SK-N-SH treated with all-trans-retinoic acid at 6 μM for 48 hours (cell line): ENCODE measurements at regions not wholly inside any gene's neighbourhood (a gene's known extent, or its start where the extent isn't known, plus 50 kb on each side); places are given as distances from the start of the nearest gene placed in this dataset.

ENCODE experiments used
- ATAC-seq: fragments of 200-7000 bp; cut with Tn5 transposase; 3 replicates; pipeline ENCODE4 v1.9.1; 2020; ENCODE audit warnings: mild to moderate bottlenecking, moderate library complexity
- ARNTL ChIP-seq: fragments of 450-650 bp; formaldehyde crosslinking; IDR thresholded peaks from 2 replicates; pipeline ENCODE4 v1.5.0; 2020; ENCODE audit warnings: low read depth, mild to moderate bottlenecking, moderate library complexity, borderline replicate concordance
- BACH2 ChIP-seq: fragments of 250-450 bp; sonication (Bioruptor Pico); IDR thresholded peaks from 2 replicates; pipeline ENCODE4 v1.9.0; 2021; ENCODE audit warnings: mild to moderate bottlenecking, borderline replicate concordance
- CSDC2 ChIP-seq: fragments of 250-450 bp; sonication (Bioruptor Pico); IDR thresholded peaks from 2 replicates; pipeline ENCODE4 v1.5.0; 2020; ENCODE audit warnings: mild to moderate bottlenecking, moderate library complexity
- ESRRG ChIP-seq: fragments of 250-450 bp; sonication (Bioruptor Pico); IDR thresholded peaks from 2 replicates; pipeline ENCODE4 v1.6.1; 2021; ENCODE audit warnings: mild to moderate bottlenecking
- GLIS3 ChIP-seq: fragments of 250-450 bp; sonication (Bioruptor Pico); IDR thresholded peaks from 2 replicates; pipeline ENCODE4 v1.5.0; 2020; ENCODE audit warnings: mild to moderate bottlenecking, moderate library complexity
- OSR1 ChIP-seq: fragments of 250-450 bp; sonication (Bioruptor Pico); IDR thresholded peaks from 2 replicates; pipeline ENCODE4 v1.8.0; 2022; ENCODE audit warnings: moderate library complexity, mild to moderate bottlenecking, inconsistent platforms
- PPARA ChIP-seq: fragments of 250-450 bp; sonication (Bioruptor Pico); IDR thresholded peaks from 2 replicates; pipeline ENCODE4 v1.5.0; 2020; ENCODE audit warnings: mild to moderate bottlenecking, borderline replicate concordance
- RARB ChIP-seq: fragments of 250-450 bp; sonication (Bioruptor Pico); IDR thresholded peaks from 2 replicates; pipeline ENCODE4 v1.8.0; 2021; ENCODE audit warnings: mild to moderate bottlenecking, moderate library complexity
- SNAI2 ChIP-seq: fragments of 250-450 bp; sonication (Bioruptor Pico); IDR thresholded peaks from 2 replicates; pipeline ENCODE4 v1.5.0; 2020; ENCODE audit warnings: mild to moderate bottlenecking, moderate library complexity
- TCF4 ChIP-seq: fragments of 250-450 bp; sonication (Bioruptor Pico); IDR thresholded peaks from 2 replicates; pipeline ENCODE4 v1.8.0; 2021; ENCODE audit warnings: mild to moderate bottlenecking, moderate library complexity, borderline replicate concordance
- TOX ChIP-seq: fragments of 250-450 bp; sonication (Bioruptor Pico); IDR thresholded peaks from 2 replicates; pipeline ENCODE4 v1.8.0; 2021; ENCODE audit warnings: mild to moderate bottlenecking, moderate library complexity, borderline replicate concordance
- ZC3H10 ChIP-seq: fragments of 250-450 bp; sonication (Bioruptor Pico); IDR thresholded peaks from 2 replicates; pipeline ENCODE4 v1.5.1; 2021; ENCODE audit warnings: mild to moderate bottlenecking, moderate library complexity
- ZFP3 ChIP-seq: fragments of 250-450 bp; sonication (Bioruptor Pico); IDR thresholded peaks from 2 replicates; pipeline ENCODE4 v1.5.0; 2020; ENCODE audit warnings: mild to moderate bottlenecking, moderate library complexity
- ZFP30 ChIP-seq: fragments of 450-650 bp; formaldehyde crosslinking; IDR thresholded peaks from 2 replicates; pipeline ENCODE4 v1.5.0; 2022; ENCODE audit warnings: mild to moderate bottlenecking, moderate library complexity
- ZNF565 ChIP-seq: fragments of 450-650 bp; formaldehyde crosslinking; conservative IDR thresholded peaks from 2 replicates; pipeline ENCODE4 v1.5.0; 2020; ENCODE audit warnings: low read depth, mild to moderate bottlenecking, moderate library complexity
- ZNF70 ChIP-seq: fragments of 450-650 bp; formaldehyde crosslinking; IDR thresholded peaks from 2 replicates; pipeline ENCODE4 v1.5.0; 2020; ENCODE audit warnings: mild to moderate bottlenecking, moderate library complexity
- ZNF8 ChIP-seq: fragments of 450-650 bp; formaldehyde crosslinking; IDR thresholded peaks from 2 replicates; pipeline ENCODE4 v1.5.0; 2020; ENCODE audit warnings: mild to moderate bottlenecking, moderate library complexity
- TF ChIP-seq, protein P1 (sequence below): fragments of 250-450 bp; sonication (Bioruptor Pico); IDR thresholded peaks from 2 replicates; pipeline ENCODE4 v1.8.0; 2021; ENCODE audit warnings: low read depth, mild to moderate bottlenecking, moderate library complexity, borderline replicate concordance
- TF ChIP-seq, protein P2 (sequence below): fragments of 250-450 bp; sonication (Bioruptor Pico); IDR thresholded peaks from 2 replicates; pipeline ENCODE4 v1.5.1; 2020; ENCODE audit warnings: low read depth, mild to moderate bottlenecking, moderate library complexity
- TF ChIP-seq, protein P3 (sequence below): fragments of 250-450 bp; sonication (Bioruptor Pico); IDR thresholded peaks from 2 replicates; pipeline ENCODE4 v1.5.0; 2020; ENCODE audit warnings: mild to moderate bottlenecking, moderate library complexity
- TF ChIP-seq, protein P4 (sequence below): fragments of 250-450 bp; sonication (Bioruptor Pico); IDR thresholded peaks from 2 replicates; pipeline ENCODE4 v1.5.1; 2021; ENCODE audit warnings: mild to moderate bottlenecking, moderate library complexity
- TF ChIP-seq, protein P5 (sequence below): fragments of 250-450 bp; sonication (Bioruptor Pico); IDR thresholded peaks from 2 replicates; pipeline ENCODE4 v1.8.0; 2020; ENCODE audit warnings: mild to moderate bottlenecking, moderate library complexity, borderline replicate concordance

DNA sequence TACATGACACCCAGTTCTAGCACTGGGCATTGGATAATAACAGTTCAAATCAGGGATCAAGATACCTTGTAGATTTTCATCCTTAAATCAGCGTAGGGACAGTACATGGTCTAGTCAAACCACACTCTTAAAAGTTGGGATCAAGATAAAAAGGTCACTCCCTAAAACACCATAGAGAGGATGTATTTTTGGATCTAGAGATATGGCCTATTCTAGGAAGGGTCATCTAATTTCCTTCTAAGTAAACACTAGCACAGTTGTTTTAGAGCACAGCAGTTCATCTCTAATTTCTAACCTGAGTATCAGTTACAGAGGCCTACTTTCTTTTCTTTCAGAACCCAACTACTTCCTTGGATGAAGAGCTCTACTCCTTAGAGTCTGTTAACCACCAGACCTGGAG lies 166.4 kb upstream of the GRIN3A start:
- TF ChIP-seq, protein P1, sequence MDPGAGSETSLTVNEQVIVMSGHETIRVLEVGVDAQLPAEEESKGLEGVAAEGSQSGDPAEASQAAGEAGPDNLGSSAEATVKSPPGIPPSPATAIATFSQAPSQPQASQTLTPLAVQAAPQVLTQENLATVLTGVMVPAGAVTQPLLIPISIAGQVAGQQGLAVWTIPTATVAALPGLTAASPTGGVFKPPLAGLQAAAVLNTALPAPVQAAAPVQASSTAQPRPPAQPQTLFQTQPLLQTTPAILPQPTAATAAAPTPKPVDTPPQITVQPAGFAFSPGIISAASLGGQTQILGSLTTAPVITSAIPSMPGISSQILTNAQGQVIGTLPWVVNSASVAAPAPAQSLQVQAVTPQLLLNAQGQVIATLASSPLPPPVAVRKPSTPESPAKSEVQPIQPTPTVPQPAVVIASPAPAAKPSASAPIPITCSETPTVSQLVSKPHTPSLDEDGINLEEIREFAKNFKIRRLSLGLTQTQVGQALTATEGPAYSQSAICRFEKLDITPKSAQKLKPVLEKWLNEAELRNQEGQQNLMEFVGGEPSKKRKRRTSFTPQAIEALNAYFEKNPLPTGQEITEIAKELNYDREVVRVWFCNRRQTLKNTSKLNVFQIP = no peak
- TF ChIP-seq OSR1 (CRISPR knock-in tag) (no peak), ARNTL (CRISPR knock-in tag) (no peak), RARB (CRISPR knock-in tag) (no peak), TOX (no peak), ESRRG (CRISPR knock-in tag) (no peak), GLIS3 (CRISPR knock-in tag) (no peak), PPARA (CRISPR knock-in tag) (no peak), ZFP3 (CRISPR knock-in tag) (no peak), TCF4 (no peak), BACH2 (CRISPR knock-in tag) (no peak), CSDC2 (CRISPR knock-in tag) (no peak), ZNF8 (CRISPR knock-in tag) (no peak), ZNF565 (CRISPR knock-in tag) (no peak), ZC3H10 (no peak)
- TF ChIP-seq, protein P2, sequence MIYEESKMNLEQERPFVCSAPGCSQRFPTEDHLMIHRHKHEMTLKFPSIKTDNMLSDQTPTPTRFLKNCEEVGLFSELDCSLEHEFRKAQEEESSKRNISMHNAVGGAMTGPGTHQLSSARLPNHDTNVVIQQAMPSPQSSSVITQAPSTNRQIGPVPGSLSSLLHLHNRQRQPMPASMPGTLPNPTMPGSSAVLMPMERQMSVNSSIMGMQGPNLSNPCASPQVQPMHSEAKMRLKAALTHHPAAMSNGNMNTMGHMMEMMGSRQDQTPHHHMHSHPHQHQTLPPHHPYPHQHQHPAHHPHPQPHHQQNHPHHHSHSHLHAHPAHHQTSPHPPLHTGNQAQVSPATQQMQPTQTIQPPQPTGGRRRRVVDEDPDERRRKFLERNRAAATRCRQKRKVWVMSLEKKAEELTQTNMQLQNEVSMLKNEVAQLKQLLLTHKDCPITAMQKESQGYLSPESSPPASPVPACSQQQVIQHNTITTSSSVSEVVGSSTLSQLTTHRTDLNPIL = no peak
- TF ChIP-seq, protein P3, sequence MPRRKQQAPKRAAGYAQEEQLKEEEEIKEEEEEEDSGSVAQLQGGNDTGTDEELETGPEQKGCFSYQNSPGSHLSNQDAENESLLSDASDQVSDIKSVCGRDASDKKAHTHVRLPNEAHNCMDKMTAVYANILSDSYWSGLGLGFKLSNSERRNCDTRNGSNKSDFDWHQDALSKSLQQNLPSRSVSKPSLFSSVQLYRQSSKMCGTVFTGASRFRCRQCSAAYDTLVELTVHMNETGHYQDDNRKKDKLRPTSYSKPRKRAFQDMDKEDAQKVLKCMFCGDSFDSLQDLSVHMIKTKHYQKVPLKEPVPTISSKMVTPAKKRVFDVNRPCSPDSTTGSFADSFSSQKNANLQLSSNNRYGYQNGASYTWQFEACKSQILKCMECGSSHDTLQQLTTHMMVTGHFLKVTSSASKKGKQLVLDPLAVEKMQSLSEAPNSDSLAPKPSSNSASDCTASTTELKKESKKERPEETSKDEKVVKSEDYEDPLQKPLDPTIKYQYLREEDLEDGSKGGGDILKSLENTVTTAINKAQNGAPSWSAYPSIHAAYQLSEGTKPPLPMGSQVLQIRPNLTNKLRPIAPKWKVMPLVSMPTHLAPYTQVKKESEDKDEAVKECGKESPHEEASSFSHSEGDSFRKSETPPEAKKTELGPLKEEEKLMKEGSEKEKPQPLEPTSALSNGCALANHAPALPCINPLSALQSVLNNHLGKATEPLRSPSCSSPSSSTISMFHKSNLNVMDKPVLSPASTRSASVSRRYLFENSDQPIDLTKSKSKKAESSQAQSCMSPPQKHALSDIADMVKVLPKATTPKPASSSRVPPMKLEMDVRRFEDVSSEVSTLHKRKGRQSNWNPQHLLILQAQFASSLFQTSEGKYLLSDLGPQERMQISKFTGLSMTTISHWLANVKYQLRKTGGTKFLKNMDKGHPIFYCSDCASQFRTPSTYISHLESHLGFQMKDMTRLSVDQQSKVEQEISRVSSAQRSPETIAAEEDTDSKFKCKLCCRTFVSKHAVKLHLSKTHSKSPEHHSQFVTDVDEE (CRISPR knock-in tag) = no peak
- TF ChIP-seq, protein P4, sequence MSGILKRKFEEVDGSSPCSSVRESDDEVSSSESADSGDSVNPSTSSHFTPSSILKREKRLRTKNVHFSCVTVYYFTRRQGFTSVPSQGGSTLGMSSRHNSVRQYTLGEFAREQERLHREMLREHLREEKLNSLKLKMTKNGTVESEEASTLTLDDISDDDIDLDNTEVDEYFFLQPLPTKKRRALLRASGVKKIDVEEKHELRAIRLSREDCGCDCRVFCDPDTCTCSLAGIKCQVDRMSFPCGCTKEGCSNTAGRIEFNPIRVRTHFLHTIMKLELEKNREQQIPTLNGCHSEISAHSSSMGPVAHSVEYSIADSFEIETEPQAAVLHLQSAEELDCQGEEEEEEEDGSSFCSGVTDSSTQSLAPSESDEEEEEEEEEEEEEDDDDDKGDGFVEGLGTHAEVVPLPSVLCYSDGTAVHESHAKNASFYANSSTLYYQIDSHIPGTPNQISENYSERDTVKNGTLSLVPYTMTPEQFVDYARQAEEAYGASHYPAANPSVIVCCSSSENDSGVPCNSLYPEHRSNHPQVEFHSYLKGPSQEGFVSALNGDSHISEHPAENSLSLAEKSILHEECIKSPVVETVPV = no peak
- TF ChIP-seq, protein P5, sequence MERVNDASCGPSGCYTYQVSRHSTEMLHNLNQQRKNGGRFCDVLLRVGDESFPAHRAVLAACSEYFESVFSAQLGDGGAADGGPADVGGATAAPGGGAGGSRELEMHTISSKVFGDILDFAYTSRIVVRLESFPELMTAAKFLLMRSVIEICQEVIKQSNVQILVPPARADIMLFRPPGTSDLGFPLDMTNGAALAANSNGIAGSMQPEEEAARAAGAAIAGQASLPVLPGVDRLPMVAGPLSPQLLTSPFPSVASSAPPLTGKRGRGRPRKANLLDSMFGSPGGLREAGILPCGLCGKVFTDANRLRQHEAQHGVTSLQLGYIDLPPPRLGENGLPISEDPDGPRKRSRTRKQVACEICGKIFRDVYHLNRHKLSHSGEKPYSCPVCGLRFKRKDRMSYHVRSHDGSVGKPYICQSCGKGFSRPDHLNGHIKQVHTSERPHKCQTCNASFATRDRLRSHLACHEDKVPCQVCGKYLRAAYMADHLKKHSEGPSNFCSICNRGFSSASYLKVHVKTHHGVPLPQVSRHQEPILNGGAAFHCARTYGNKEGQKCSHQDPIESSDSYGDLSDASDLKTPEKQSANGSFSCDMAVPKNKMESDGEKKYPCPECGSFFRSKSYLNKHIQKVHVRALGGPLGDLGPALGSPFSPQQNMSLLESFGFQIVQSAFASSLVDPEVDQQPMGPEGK (CRISPR knock-in tag) = no peak
- ATAC-seq = no peak

DNA sequence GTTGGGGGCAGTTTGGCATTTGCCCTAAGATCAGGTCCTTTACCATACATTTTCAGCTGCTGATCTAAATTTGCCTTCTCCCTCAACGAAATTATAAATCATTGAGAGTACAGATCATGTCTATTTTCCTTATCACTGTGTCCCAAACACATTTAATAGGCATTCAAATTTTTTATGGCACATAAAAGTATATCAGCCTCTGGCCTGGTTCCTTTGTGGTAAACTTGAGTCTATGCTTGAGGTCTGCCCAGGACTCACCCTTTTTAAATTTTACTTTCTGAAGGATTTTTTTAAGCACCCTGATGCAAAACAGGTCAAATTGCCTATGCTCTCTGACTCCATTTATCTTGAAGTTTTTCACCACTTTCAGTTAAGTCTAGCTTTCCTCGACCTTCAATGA lies 163.6 kb upstream of the GRIN3A start:
- TF ChIP-seq, protein P4 = no peak
- TF ChIP-seq, protein P2 = no peak
- TF ChIP-seq ARNTL (CRISPR knock-in tag) (no peak), ZC3H10 (no peak), TCF4 (no peak), ZFP30 (CRISPR knock-in tag) (no peak), GLIS3 (CRISPR knock-in tag) (no peak), RARB (CRISPR knock-in tag) (no peak), PPARA (CRISPR knock-in tag) (no peak), OSR1 (CRISPR knock-in tag) (no peak), SNAI2 (CRISPR knock-in tag) (no peak), ZNF70 (CRISPR knock-in tag) (no peak)
- TF ChIP-seq, protein P5 (CRISPR knock-in tag) = no peak
- no peak for ATAC-seq
